ENCODE measurements at regions not wholly inside any gene's neighbourhood (a gene's known extent, or its start where the extent isn't known, plus 50 kb on each side); places are given as distances from the start of the nearest gene placed in this dataset.

GRCh38 chr1:90650401-90650800 lies 66.7 kb downstream of the BARHL2 start:
- H3K9me3 Mint-ChIP-seq, result no peaks in the 10 kb centered on the region
- no peak for DNase-seq
- CTCF ChIA-PET, result no interaction called here
- H3K27ac Mint-ChIP-seq, result no peak overlapping the region
- no peak overlapping the region for H3K4me3 Mint-ChIP-seq
- no peaks in the 10 kb centered on the region for H3K4me1 Mint-ChIP-seq
- no peaks in the 10 kb centered on the region for H3K27me3 Mint-ChIP-seq
- no peaks in the 10 kb centered on the region for H3K36me3 Mint-ChIP-seq

DNA sequence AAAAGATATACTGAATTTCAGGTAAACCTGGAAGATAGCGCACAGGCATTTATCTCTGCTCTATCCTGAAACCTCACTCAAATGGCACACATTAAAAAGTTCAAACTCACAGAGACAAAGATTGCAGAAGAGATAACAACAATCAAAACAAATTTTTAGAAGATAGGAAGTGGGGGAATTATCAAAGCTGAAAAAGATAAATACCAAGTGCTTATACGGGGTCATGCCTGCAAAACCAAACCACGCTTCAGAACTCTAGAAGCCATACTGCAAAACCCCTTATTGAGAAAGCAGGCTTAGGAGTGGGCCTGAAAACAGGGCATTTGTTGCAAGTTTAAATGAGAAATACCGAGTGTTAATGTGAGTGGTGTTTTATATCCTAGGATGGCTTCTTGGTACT lies 76.8 kb downstream of the BARHL2 start:
- CTCF ChIA-PET, result no interaction called here
- no peak for DNase-seq
- Mint-ChIP-seq H3K27ac (no peak overlapping the region), H3K4me1 (no peaks in the 10 kb centered on the region), H3K9me3 (no peaks in the 10 kb centered on the region), H3K36me3 (no peaks in the 10 kb centered on the region), H3K4me3 (no peak overlapping the region), H3K27me3 (peaks cover 3% of the 10 kb centered on the region)

- no peaks in the 10 kb centered on the region for H3K9me3 Mint-ChIP-seq
- no peak overlapping the region for H3K4me3 Mint-ChIP-seq
- no peaks in the 10 kb centered on the region for H3K36me3 Mint-ChIP-seq
- H3K27ac Mint-ChIP-seq, result no peak overlapping the region
- CTCF ChIA-PET, result no interaction called here
- no peak for DNase-seq
- no peaks in the 10 kb centered on the region for H3K4me1 Mint-ChIP-seq
- no peaks in the 10 kb centered on the region for H3K27me3 Mint-ChIP-seq
Observed at GRCh38 chr1:90622666-90623065, 94.4 kb downstream of the BARHL2 start.

DNA sequence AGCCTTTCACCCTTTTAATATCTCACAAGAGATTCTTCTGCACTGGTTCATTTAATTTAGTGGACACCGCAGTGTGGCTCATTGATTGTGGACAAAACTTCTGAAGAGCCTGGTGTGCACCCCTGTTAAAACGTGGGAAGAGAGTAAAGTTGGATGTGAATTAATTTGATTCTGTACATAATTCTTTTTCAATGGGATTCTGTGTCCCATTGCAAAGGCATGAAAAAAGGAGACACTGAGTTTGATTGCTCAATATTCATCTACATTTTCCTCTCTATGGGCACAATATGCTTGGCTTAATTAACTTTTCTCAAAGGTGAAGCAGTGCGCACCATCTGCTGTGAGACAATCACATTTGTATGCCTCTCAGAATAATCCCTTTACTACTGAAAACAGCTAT lies 95.1 kb downstream of the BARHL2 start:
- Mint-ChIP-seq H3K4me3 (no peak overlapping the region), H3K27me3 (no peaks in the 10 kb centered on the region), H3K27ac (no peak overlapping the region), H3K4me1 (no peaks in the 10 kb centered on the region), H3K9me3 (no peaks in the 10 kb centered on the region), H3K36me3 (no peaks in the 10 kb centered on the region)
- no peak for DNase-seq
- CTCF ChIA-PET, result no interaction called here

DNA sequence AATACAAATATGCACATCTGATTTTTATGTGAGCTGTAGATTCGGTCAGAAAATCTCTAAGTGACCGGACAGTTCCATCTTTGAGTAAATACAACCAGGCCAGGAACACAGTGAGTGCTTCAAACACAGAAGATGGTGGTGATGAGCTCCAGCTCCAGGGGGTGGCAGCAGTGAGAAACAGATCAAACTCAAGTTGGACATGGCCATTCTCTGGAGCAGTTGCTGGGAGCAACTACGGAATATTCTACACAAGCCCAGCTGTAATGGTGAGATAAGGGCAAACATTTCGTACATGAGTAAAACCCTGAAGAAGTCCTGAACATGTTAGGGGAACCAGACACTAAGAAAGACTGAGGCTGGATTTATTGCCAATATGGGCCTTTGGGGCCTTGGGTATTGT lies 100.7 kb downstream of the BARHL2 start:
- H3K4me3 Mint-ChIP-seq, result no peak overlapping the region
- DNase-seq, result no peak
- no peaks in the 10 kb centered on the region for H3K4me1 Mint-ChIP-seq
- no peaks in the 10 kb centered on the region for H3K36me3 Mint-ChIP-seq
- no peaks in the 10 kb centered on the region for H3K9me3 Mint-ChIP-seq
- no peak overlapping the region for H3K27ac Mint-ChIP-seq
- CTCF ChIA-PET, result interaction anchor here (1.3 kb wide), 1 partner anchor 34 kb away, joined by 3 read pairs; no protein-coding TSS in a partner anchor
- no peaks in the 10 kb centered on the region for H3K27me3 Mint-ChIP-seq

- H3K4me1 Mint-ChIP-seq, result no peaks in the 10 kb centered on the region
- CTCF ChIA-PET, result interaction anchor here (0.6 kb wide), 1 partner anchor 67 kb away, joined by 3 read pairs; no protein-coding TSS in a partner anchor
- no peaks in the 10 kb centered on the region for H3K36me3 Mint-ChIP-seq
- H3K9me3 Mint-ChIP-seq, result no peaks in the 10 kb centered on the region
- no peaks in the 10 kb centered on the region for H3K27me3 Mint-ChIP-seq
- no peak overlapping the region for H3K4me3 Mint-ChIP-seq
- no peak for DNase-seq
- H3K27ac Mint-ChIP-seq, result no peak overlapping the region
Observed at GRCh38 chr1:90614872-90615271, 102.2 kb downstream of the BARHL2 start.

- Mint-ChIP-seq H3K4me3 (no peak overlapping the region), H3K27ac (no peak overlapping the region), H3K9me3 (no peaks in the 10 kb centered on the region), H3K27me3 (no peaks in the 10 kb centered on the region), H3K36me3 (no peaks in the 10 kb centered on the region), H3K4me1 (no peaks in the 10 kb centered on the region)
- no peak for DNase-seq
- CTCF ChIA-PET, result no interaction called here
Observed at GRCh38 chr1:90613371-90613770, 103.7 kb downstream of the BARHL2 start.

DNA sequence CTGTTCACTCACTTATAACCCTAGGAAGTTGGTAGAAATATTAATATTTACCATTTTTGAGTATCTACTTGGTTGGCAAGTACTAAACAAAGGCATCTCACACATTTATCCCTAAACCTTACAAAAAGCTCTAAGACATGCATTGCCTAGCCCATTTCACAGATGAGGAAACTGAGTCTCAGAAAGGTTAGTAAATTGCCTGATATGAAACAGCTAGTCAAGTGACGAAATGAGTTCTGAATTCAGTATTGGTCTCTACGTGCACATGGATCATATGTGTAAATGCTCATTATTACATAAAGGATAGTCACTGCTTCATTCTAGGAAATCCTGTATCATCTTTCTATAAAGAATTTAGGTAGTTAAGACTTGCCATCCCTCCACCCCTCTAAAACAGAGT lies 105.1 kb downstream of the BARHL2 start:
- Mint-ChIP-seq H3K4me1 (no peaks in the 10 kb centered on the region), H3K27me3 (no peaks in the 10 kb centered on the region), H3K9me3 (no peaks in the 10 kb centered on the region), H3K36me3 (no peaks in the 10 kb centered on the region), H3K27ac (no peak overlapping the region), H3K4me3 (no peak overlapping the region)
- CTCF ChIA-PET, result no interaction called here
- DNase-seq, result no peak

GRCh38 chr1:90607736-90608135 lies 109.4 kb downstream of the BARHL2 start:
- Mint-ChIP-seq H3K4me3 (no peak overlapping the region), H3K27me3 (no peaks in the 10 kb centered on the region), H3K4me1 (no peaks in the 10 kb centered on the region), H3K36me3 (no peaks in the 10 kb centered on the region), H3K9me3 (no peaks in the 10 kb centered on the region), H3K27ac (no peak overlapping the region)
- CTCF ChIA-PET, result no interaction called here
- DNase-seq, result no peak

- no peak for DNase-seq
- Mint-ChIP-seq H3K27ac (no peak overlapping the region), H3K4me1 (no peaks in the 10 kb centered on the region), H3K9me3 (no peaks in the 10 kb centered on the region), H3K36me3 (no peaks in the 10 kb centered on the region), H3K4me3 (no peak overlapping the region), H3K27me3 (no peaks in the 10 kb centered on the region)
- CTCF ChIA-PET, result no interaction called here
Observed at GRCh38 chr1:90605070-90605469, 112.0 kb downstream of the BARHL2 start.

- CTCF ChIA-PET, result no interaction called here
- no peak for DNase-seq
- no peaks in the 10 kb centered on the region for H3K27me3 Mint-ChIP-seq
- H3K36me3 Mint-ChIP-seq, result no peaks in the 10 kb centered on the region
- no peak overlapping the region for H3K27ac Mint-ChIP-seq
- H3K4me3 Mint-ChIP-seq, result no peak overlapping the region
- H3K9me3 Mint-ChIP-seq, result peaks cover 4% of the 10 kb centered on the region
- no peaks in the 10 kb centered on the region for H3K4me1 Mint-ChIP-seq
Observed at GRCh38 chr1:90593312-90593711, 123.8 kb downstream of the BARHL2 start.

DNA sequence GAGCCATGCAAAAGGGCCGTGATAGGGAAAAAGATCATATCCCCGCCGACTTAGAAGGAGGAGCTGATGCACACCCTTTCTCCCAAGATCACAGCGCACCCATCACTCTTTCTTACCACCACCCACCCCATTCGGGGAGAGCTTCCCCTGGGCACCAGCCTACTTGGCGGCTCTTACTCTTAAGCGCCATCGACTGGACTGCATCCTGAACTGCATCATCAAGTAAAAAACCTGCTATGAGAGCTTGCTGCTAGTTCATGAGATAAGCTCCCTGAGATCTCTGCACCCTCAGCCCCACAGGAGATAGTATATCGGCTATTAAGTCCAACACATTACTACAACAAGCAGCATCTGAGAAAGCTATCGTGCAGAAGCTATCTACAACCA lies 125.1 kb downstream of the BARHL2 start:
- H3K27me3 Mint-ChIP-seq, result no peaks in the 10 kb centered on the region
- no peak overlapping the region for H3K27ac Mint-ChIP-seq
- H3K4me1 Mint-ChIP-seq, result no peaks in the 10 kb centered on the region
- CTCF ChIA-PET, result no interaction called here
- H3K9me3 Mint-ChIP-seq, result no peaks in the 10 kb centered on the region
- H3K36me3 Mint-ChIP-seq, result no peaks in the 10 kb centered on the region
- H3K4me3 Mint-ChIP-seq, result no peak overlapping the region
- DNase-seq, result no peak

- H3K36me3 Mint-ChIP-seq, result no peaks in the 10 kb centered on the region
- no peaks in the 10 kb centered on the region for H3K4me1 Mint-ChIP-seq
- CTCF ChIA-PET, result no interaction called here
- no peak overlapping the region for H3K27ac Mint-ChIP-seq
- no peaks in the 10 kb centered on the region for H3K9me3 Mint-ChIP-seq
- no peak overlapping the region for H3K4me3 Mint-ChIP-seq
- no peak for DNase-seq
- no peaks in the 10 kb centered on the region for H3K27me3 Mint-ChIP-seq
Observed at GRCh38 chr1:90591355-90591969, 125.6 kb downstream of the BARHL2 start.

DNA sequence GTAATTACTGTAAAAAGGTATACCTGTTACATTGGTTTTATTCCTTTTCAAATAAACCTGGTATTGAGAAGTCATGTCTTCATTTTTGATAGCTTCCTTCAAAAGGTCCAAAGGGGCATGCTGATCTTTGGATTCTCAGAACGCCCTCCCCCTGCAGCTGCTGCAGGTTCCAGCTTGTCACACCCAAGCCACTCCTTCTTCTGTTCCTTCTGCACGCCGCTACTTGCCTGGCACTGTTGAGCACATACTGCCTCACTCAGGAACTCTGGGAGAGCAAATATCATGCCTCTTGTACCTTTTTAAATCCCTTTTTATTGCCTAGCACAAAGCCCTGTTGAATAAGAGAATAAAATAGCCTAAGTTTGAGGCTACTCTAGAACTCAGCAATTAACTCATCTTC lies 136.9 kb downstream of the BARHL2 start:
- H3K27me3 Mint-ChIP-seq, result no peaks in the 10 kb centered on the region
- H3K27ac Mint-ChIP-seq, result no peak overlapping the region
- H3K9me3 Mint-ChIP-seq, result no peaks in the 10 kb centered on the region
- CTCF ChIA-PET, result no interaction called here
- H3K4me3 Mint-ChIP-seq, result no peak overlapping the region
- no peak for DNase-seq
- no peaks in the 10 kb centered on the region for H3K36me3 Mint-ChIP-seq
- H3K4me1 Mint-ChIP-seq, result no peaks in the 10 kb centered on the region

- Mint-ChIP-seq H3K27me3 (no peaks in the 10 kb centered on the region), H3K36me3 (no peaks in the 10 kb centered on the region), H3K4me3 (no peak overlapping the region), H3K9me3 (no peaks in the 10 kb centered on the region), H3K4me1 (no peaks in the 10 kb centered on the region), H3K27ac (no peak overlapping the region)
- no peak for DNase-seq
- CTCF ChIA-PET, result interaction anchor here (0.6 to 2.1 kb wide), 5 partner anchors 11 to 588 kb away, joined by 3 to 12 read pairs (median 5); no protein-coding TSS in a partner anchor
Observed at GRCh38 chr1:90579212-90579802, 137.8 kb downstream of the BARHL2 start.

Data from activated naive CD4-positive, alpha-beta T cell treated with anti-CD3 and anti-CD28 coated beads, Interleukin-2, amount 10 ng/mL, durations not matched to agents 7 days and 5 days (primary cell).